Loucy (cell line): ENCODE measurements at regions not wholly inside any gene's neighbourhood (a gene's known extent, or its start where the extent isn't known, plus 50 kb on each side); places are given as distances from the start of the nearest gene placed in this dataset.

Source experiments
- H2AFZ ChIP-seq: fragments of 200-600 bp; sonication (generic); 2 replicates; pipeline ENCODE4 v1.6.0; 2016; ENCODE audit warnings: antibody characterized with exemption, mild to moderate bottlenecking, low read length, moderate library complexity
- H3F3A ChIP-seq: fragments of 200-600 bp; 2 replicates; pipeline ENCODE4 v1.6.0; 2016; ENCODE audit warnings: antibody characterized with exemption, low read depth, mild to moderate bottlenecking
- H3K27me3 ChIP-seq: fragments of 200-600 bp; sonication (generic); 2 replicates; pipeline ENCODE4 v1.6.1; 2014; ENCODE audit warnings: low read length, mild to moderate bottlenecking; ENCODE audit not compliant: insufficient read depth, poor library complexity, severe bottlenecking
- H3K36me3 ChIP-seq: fragments of 200-600 bp; sonication (generic); 2 replicates; pipeline ENCODE4 v1.6.1; 2016; ENCODE audit warnings: low read length; ENCODE audit not compliant: insufficient read depth
- H3K4me1 ChIP-seq: fragments of 200-600 bp; sonication (generic); 2 replicates; pipeline ENCODE4 v1.5.1; 2014; ENCODE audit warnings: low read length, mild to moderate bottlenecking; ENCODE audit not compliant: insufficient read depth, poor library complexity, severe bottlenecking
- H3K4me2 ChIP-seq: fragments of 200-600 bp; sonication (generic); 2 replicates; pipeline ENCODE4 v1.6.0; 2014; ENCODE audit warnings: antibody characterized with exemption, low read length, low read depth, mild to moderate bottlenecking; ENCODE audit not compliant: poor library complexity, severe bottlenecking
- H3K4me3 ChIP-seq: fragments of 200-600 bp; sonication (generic); 2 replicates; pipeline ENCODE4 v1.5.1; 2014; ENCODE audit warnings: low read length, mild to moderate bottlenecking, mixed read lengths; ENCODE audit not compliant: poor library complexity, severe bottlenecking
- H3K79me2 ChIP-seq: fragments of 200-600 bp; sonication (generic); 2 replicates; pipeline ENCODE4 v1.6.1; 2014; ENCODE audit warnings: low read length; ENCODE audit not compliant: insufficient read depth
- H3K9ac ChIP-seq: fragments of 200-600 bp; sonication (generic); 2 replicates; pipeline ENCODE4 v1.6.0; 2014; ENCODE audit warnings: mild to moderate bottlenecking, low read depth, low read length, moderate library complexity; ENCODE audit not compliant: poor library complexity, severe bottlenecking
- H3K9me2 ChIP-seq: fragments of 200-600 bp; sonication (generic); replicated peaks from 2 replicates; pipeline ENCODE4 v1.6.1; 2016; ENCODE audit warnings: low read depth, low read length, mixed read lengths
- H3K9me3 ChIP-seq: fragments of 200-600 bp; sonication (generic); 2 replicates; pipeline ENCODE4 v1.6.1; 2014; ENCODE audit warnings: mild to moderate bottlenecking, antibody characterized with exemption, low read length, low read depth; ENCODE audit not compliant: insufficient read depth
- H4K20me1 ChIP-seq: fragments of 200-600 bp; sonication (generic); 2 replicates; pipeline ENCODE4 v1.6.0; 2014; ENCODE audit warnings: antibody characterized with exemption, low read length, mild to moderate bottlenecking; ENCODE audit not compliant: insufficient read depth, poor library complexity, severe bottlenecking
- CTCF ChIP-seq: fragments of 200-600 bp; sonication (generic); conservative IDR thresholded peaks from 2 replicates; pipeline ENCODE4 v1.5.1; 2014; ENCODE audit warnings: mild to moderate bottlenecking, antibody characterized with exemption, low read length
- EZH2phosphoT487 ChIP-seq: fragments of 200-600 bp; IDR thresholded peaks from 2 replicates; pipeline ENCODE4 v1.6.1; 2018; ENCODE audit warnings: antibody characterized with exemption, mild to moderate bottlenecking, moderate library complexity, borderline replicate concordance

- no peak for TF ChIP-seq CTCF
- no peak for TF ChIP-seq EZH2phosphoT487
- Histone ChIP-seq H3K9me2 (no peaks in the 10 kb centered on the region), H3K36me3 (no peaks in the 10 kb centered on the region), H3K4me3 (no peak overlapping the region), H3K79me2 (no peaks in the 10 kb centered on the region), H3K9ac (no peak overlapping the region), H2AFZ (no peak overlapping the region), H3K27me3 (no peaks in the 10 kb centered on the region), H3K4me1 (no peaks in the 10 kb centered on the region), H4K20me1 (no peaks in the 10 kb centered on the region), H3K4me2 (no peak overlapping the region), H3F3A (no peaks in the 10 kb centered on the region), H3K9me3 (no peaks in the 10 kb centered on the region)
Observed at GRCh38 chr17:69717819-69718218, 303.3 kb downstream of the MAP2K6 start.

- no peaks in the 10 kb centered on the region for H3K27me3 ChIP-seq
- H2AFZ ChIP-seq = no peak overlapping the region
- no peaks in the 10 kb centered on the region for H3K9me3 ChIP-seq
- H3K9me2 ChIP-seq = no peaks in the 10 kb centered on the region
- no peaks in the 10 kb centered on the region for H3K4me1 ChIP-seq
- H3K36me3 ChIP-seq = no peaks in the 10 kb centered on the region
- no peaks in the 10 kb centered on the region for H3K79me2 ChIP-seq
- no peak overlapping the region for H3K4me2 ChIP-seq
- H3K9ac ChIP-seq = no peak overlapping the region
- H4K20me1 ChIP-seq = no peaks in the 10 kb centered on the region
- no peak overlapping the region for H3K4me3 ChIP-seq
- TF ChIP-seq CTCF (no peak), EZH2phosphoT487 (no peak)
- no peaks in the 10 kb centered on the region for H3F3A ChIP-seq
Observed at GRCh38 chr17:69719474-69720048, 305.1 kb downstream of the MAP2K6 start.

DNA sequence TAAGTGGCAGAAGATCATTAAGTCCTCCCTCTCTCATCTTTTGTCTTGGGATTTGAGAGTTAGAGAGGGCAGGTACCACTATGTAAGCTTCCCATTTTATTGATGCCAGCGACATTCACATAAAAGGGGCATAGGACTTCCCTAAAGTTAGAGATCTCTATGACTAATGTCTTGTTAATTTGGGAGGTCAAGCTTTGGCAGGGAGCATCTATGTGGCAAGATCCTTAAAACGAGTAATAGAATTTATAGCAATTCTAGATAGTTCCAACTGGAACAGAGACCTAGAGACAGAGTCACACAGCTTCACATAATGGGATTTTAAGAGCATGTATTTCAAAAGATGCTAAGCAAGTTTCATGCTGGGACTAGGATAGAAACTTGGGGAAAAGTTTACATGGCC is 308.0 kb downstream of the MAP2K6 start:
- Histone ChIP-seq H3K9me2 (no peaks in the 10 kb centered on the region), H3F3A (no peaks in the 10 kb centered on the region), H3K4me3 (no peak overlapping the region), H3K27me3 (no peaks in the 10 kb centered on the region), H3K4me1 (no peaks in the 10 kb centered on the region), H4K20me1 (no peaks in the 10 kb centered on the region), H3K9ac (no peak overlapping the region), H3K9me3 (no peaks in the 10 kb centered on the region), H3K79me2 (no peaks in the 10 kb centered on the region), H3K4me2 (no peak overlapping the region), H3K36me3 (no peaks in the 10 kb centered on the region), H2AFZ (no peak overlapping the region)
- TF ChIP-seq CTCF = no peak
- TF ChIP-seq EZH2phosphoT487 = no peak
